ENCODE measurements at regions not wholly inside any gene's neighbourhood (a gene's known extent, or its start where the extent isn't known, plus 50 kb on each side); places are given as distances from the start of the nearest gene placed in this dataset.
"Not testable (repeated sequence)": the region's sequence is repeated elsewhere in the genome, so short reads cannot be mapped to it uniquely, and the experiment has no call there.

DNA sequence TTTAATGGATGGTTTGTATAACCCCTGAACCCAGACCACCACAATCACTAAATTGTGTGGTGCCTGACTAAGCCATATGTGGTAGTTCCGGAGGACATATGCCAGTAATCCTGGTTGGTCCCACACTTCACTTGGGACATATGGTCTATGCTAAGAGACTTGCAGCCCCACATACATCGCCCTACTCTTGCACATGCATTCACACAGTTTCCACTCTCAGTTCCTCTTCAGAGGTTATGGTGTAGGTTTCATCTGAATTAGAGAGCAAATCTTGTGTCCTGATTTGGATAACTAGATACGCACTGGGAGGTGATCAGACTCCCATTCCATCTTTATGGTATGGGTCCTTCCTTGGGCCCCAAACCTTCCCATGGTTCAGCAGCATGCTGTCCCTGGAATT lies 169.8 kb downstream of the RBMY1J start:
- TF ChIP-seq POLR2A (IDR thresholded peaks at IDR 0.05; ENCODE audit: low read depth, low read length); FOS (IDR thresholded peaks at IDR 0.05; ENCODE audit: borderline replicate concordance, insufficient read depth, low read length): not testable (repeated sequence)
- TF ChIP-seq, protein P1, sequence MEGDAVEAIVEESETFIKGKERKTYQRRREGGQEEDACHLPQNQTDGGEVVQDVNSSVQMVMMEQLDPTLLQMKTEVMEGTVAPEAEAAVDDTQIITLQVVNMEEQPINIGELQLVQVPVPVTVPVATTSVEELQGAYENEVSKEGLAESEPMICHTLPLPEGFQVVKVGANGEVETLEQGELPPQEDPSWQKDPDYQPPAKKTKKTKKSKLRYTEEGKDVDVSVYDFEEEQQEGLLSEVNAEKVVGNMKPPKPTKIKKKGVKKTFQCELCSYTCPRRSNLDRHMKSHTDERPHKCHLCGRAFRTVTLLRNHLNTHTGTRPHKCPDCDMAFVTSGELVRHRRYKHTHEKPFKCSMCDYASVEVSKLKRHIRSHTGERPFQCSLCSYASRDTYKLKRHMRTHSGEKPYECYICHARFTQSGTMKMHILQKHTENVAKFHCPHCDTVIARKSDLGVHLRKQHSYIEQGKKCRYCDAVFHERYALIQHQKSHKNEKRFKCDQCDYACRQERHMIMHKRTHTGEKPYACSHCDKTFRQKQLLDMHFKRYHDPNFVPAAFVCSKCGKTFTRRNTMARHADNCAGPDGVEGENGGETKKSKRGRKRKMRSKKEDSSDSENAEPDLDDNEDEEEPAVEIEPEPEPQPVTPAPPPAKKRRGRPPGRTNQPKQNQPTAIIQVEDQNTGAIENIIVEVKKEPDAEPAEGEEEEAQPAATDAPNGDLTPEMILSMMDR (IDR thresholded peaks at IDR 0.05; ENCODE audit: extremely low read depth in 1 of 2, insufficient read depth in 1 of 2, low read depth in 1 of 2, low read length in 2 of 2) = not testable (repeated sequence)

All from endothelial cell of umbilical vein (primary cell).